Osteoblast (primary cell): ENCODE measurements at regions not wholly inside any gene's neighbourhood (a gene's known extent, or its start where the extent isn't known, plus 50 kb on each side); places are given as distances from the start of the nearest gene placed in this dataset.
A peak's percentile ranks its signal among the peaks of the same experiment; 100 is the strongest.
"Not testable (repeated sequence)": the region's sequence is repeated elsewhere in the genome, so short reads cannot be mapped to it uniquely, and the experiment has no call there.

Experiments
- DNase-seq: peaks from one replicate; pipeline ENCODE4 v3.0.0; 2011; ENCODE audit warnings: low spot score, mixed read lengths; ENCODE audit not compliant: insufficient read length; ENCODE audit errors: missing footprints
- H2AFZ ChIP-seq: 2 replicates; pipeline ENCODE4 v1.6.0; 2011; ENCODE audit warnings: mild to moderate bottlenecking, low read length
- H3K27ac ChIP-seq: 2 replicates; pipeline ENCODE4 v1.5.1; 2011; ENCODE audit warnings: mild to moderate bottlenecking, low read depth, low read length, moderate library complexity
- H3K27me3 ChIP-seq: 2 replicates; pipeline ENCODE4 v1.6.0; 2012; ENCODE audit warnings: mild to moderate bottlenecking, control low read depth, inconsistent platforms, low read length, moderate library complexity; ENCODE audit not compliant: insufficient read depth
- H3K36me3 ChIP-seq: 2 replicates; pipeline ENCODE4 v1.5.1; 2011; ENCODE audit warnings: mild to moderate bottlenecking, low read length, control low read depth, moderate library complexity; ENCODE audit not compliant: insufficient read depth
- H3K4me1 ChIP-seq: 2 replicates; pipeline ENCODE4 v1.5.1; 2011; ENCODE audit warnings: mild to moderate bottlenecking, low read length, control low read depth, moderate library complexity; ENCODE audit not compliant: insufficient read depth
- H3K4me2 ChIP-seq: 2 replicates; pipeline ENCODE4 v1.6.0; 2011; ENCODE audit warnings: mild to moderate bottlenecking, low read length; ENCODE audit not compliant: insufficient read depth
- H3K4me3 ChIP-seq: fragments of 200-600 bp; sonication (generic); 3 replicates; pipeline ENCODE4 v1.5.1; 2012; ENCODE audit warnings: mild to moderate bottlenecking, low read length, inconsistent platforms; ENCODE audit not compliant: insufficient read depth
- H3K79me2 ChIP-seq: 2 replicates; pipeline ENCODE4 v1.6.0; 2012; ENCODE audit warnings: mild to moderate bottlenecking, low read length, control low read depth, inconsistent platforms; ENCODE audit not compliant: insufficient read depth
- H3K9me3 ChIP-seq: 2 replicates; pipeline ENCODE4 v1.5.1; 2011; ENCODE audit warnings: low read depth, low read length, control low read depth
- H4K20me1 ChIP-seq: 2 replicates; pipeline ENCODE4 v1.6.0; 2012; ENCODE audit warnings: mild to moderate bottlenecking, low read length, control low read depth; ENCODE audit not compliant: insufficient read depth
- CTCF ChIP-seq: IDR thresholded peaks from 2 replicates; pipeline ENCODE4 v1.5.1; 2011; ENCODE audit warnings: mild to moderate bottlenecking, low read depth, low read length, moderate library complexity; ENCODE audit errors: extremely low read depth

- Histone ChIP-seq H4K20me1 (no peaks in the 10 kb centered on the region), H3K4me3 (no peak overlapping the region), H3K4me1 (peaks cover 5% of the 10 kb centered on the region), H3K9me3 (no peaks in the 10 kb centered on the region), H2AFZ (no peak overlapping the region), H3K36me3 (no peaks in the 10 kb centered on the region), H3K27me3 (peaks cover 63% of the 10 kb centered on the region), H3K27ac (no peak overlapping the region), H3K79me2 (no peaks in the 10 kb centered on the region), H3K4me2 (no peak overlapping the region)
- DNase-seq, result no peak
- no peak for TF ChIP-seq CTCF
These were observed 144.0 kb upstream of the GRK3 start for GRCh38 chr22:25420471-25420924.

- TF ChIP-seq CTCF, result no peak
- Histone ChIP-seq H3K27me3 (peaks cover 62% of the 10 kb centered on the region), H3K27ac (no peak overlapping the region), H3K4me3 (peak overlapping the region; percentile 19), H3K9me3 (no peaks in the 10 kb centered on the region), H3K4me1 (peaks cover 5% of the 10 kb centered on the region), H3K36me3 (no peaks in the 10 kb centered on the region), H4K20me1 (no peaks in the 10 kb centered on the region), H3K79me2 (no peaks in the 10 kb centered on the region), H2AFZ (no peak overlapping the region), H3K4me2 (no peak overlapping the region)
- no peak for DNase-seq
These were observed 143.3 kb upstream of the GRK3 start for GRCh38 chr22:25420925-25421904.

- Histone ChIP-seq H2AFZ (peak overlapping the region; percentile 77), H3K4me3 (peak overlapping the region; percentile 33), H3K4me2 (peak overlapping the region; percentile 50), H3K27me3 (peaks cover 13% of the 10 kb centered on the region)
- H3K27ac ChIP-seq, DNase-seq, H3K4me1 ChIP-seq, H4K20me1 ChIP-seq, H3K79me2 ChIP-seq, H3K36me3 ChIP-seq, H3K9me3 ChIP-seq: not testable (repeated sequence)
- TF ChIP-seq CTCF, result peak; percentile 31
These were observed 137.8 kb upstream of the GRK3 start for GRCh38 chr22:25426530-25427308.

DNA sequence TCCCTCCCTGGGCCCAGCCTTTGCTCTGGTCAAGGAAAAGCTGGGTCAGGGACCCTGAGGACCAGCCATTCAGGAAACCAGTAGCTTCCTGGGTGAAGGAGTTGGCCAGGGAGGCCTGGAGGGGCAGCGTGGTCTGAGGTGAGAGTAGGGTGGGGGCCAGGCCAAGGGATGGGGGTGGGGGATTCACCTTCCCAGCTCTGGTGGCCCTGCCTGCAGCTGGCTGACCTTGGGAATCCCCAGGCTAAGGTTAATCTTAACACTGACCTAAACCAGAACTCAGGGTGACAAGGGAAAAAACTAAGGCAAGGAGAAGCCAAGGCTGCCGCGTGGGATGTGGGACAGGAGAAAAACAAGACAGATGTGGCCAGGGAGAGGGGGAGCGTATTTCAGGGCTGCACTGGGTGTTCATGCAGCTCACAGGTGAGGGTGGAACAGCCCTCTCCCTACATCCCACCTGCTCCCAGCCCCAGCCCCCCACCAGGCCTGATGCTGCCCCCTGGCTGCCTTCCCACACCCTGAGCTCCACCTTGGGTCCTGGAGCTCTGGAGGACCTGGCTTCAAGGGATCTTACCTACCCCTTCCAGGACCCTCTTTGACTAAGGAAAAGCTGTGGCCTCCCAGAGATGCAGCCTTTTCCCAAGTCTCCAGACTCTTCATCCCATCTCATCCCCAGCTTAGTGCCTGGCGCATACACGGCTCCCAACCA is 132.7 kb upstream of the GRK3 start:
- H3K4me1 ChIP-seq, H3K36me3 ChIP-seq, H3K9me3 ChIP-seq: not testable (repeated sequence)

GRCh38 chr22:25433381-25433970 is 131.0 kb upstream of the GRK3 start:
- not testable (repeated sequence) for H3K79me2 ChIP-seq, H3K36me3 ChIP-seq, H3K9me3 ChIP-seq, H3K4me1 ChIP-seq, H3K4me2 ChIP-seq, H2AFZ ChIP-seq, H3K27me3 ChIP-seq, H3K27ac ChIP-seq, H4K20me1 ChIP-seq, DNase-seq, H3K4me3 ChIP-seq

More for the DNA sequence above, 132.7 kb upstream of the GRK3 start:
- H3K27me3 ChIP-seq, H2AFZ ChIP-seq, DNase-seq, H3K4me3 ChIP-seq, H3K27ac ChIP-seq, H3K79me2 ChIP-seq, H3K4me2 ChIP-seq, H4K20me1 ChIP-seq: not testable (repeated sequence)
